RWPE2 (cell line): ENCODE measurements at regions not wholly inside any gene's neighbourhood (a gene's known extent, or its start where the extent isn't known, plus 50 kb on each side); places are given as distances from the start of the nearest gene placed in this dataset.
A peak's percentile ranks its signal among the peaks of the same experiment; 100 is the strongest.

ENCODE experiments used
- ATAC-seq: fragments of 200-7000 bp; cut with Tn5 transposase; 3 replicates; pipeline ENCODE4 v1.9.1; 2021; ENCODE audit warnings: low read depth
- DNase-seq: peaks from one replicate; pipeline ENCODE4 v3.0.0-alpha.2; 2020; ENCODE audit warnings: low spot score
- H3K27ac ChIP-seq: fragments of 450-650 bp; 2 replicates; pipeline ENCODE4 v1.5.1; 2017; ENCODE audit warnings: mild to moderate bottlenecking; ENCODE audit not compliant: poor library complexity, severe bottlenecking
- H3K27me3 ChIP-seq: fragments of 250-450 bp; sonication (Bioruptor Pico); 2 replicates; pipeline ENCODE4 v1.5.1; 2021; ENCODE audit warnings: mild to moderate bottlenecking, moderate library complexity; ENCODE audit not compliant: insufficient read depth, poor library complexity, severe bottlenecking
- H3K36me3 ChIP-seq: fragments of 250-450 bp; sonication (Bioruptor Pico); 2 replicates; pipeline ENCODE4 v1.5.1; 2020; ENCODE audit warnings: low read depth, mild to moderate bottlenecking, moderate library complexity
- H3K4me1 ChIP-seq: fragments of 250-450 bp; sonication (Bioruptor Pico); 2 replicates; pipeline ENCODE4 v1.5.1; 2021; ENCODE audit warnings: mild to moderate bottlenecking, moderate library complexity; ENCODE audit not compliant: insufficient read depth, poor library complexity, severe bottlenecking
- H3K4me3 ChIP-seq: fragments of 250-450 bp; sonication (Bioruptor Pico); 2 replicates; pipeline ENCODE4 v1.5.1; 2021; ENCODE audit warnings: mild to moderate bottlenecking, moderate library complexity; ENCODE audit not compliant: severe bottlenecking
- H3K9me3 ChIP-seq: fragments of 250-450 bp; sonication (Bioruptor Pico); 2 replicates; pipeline ENCODE4 v1.5.1; 2021; ENCODE audit warnings: mild to moderate bottlenecking, moderate library complexity; ENCODE audit not compliant: severe bottlenecking
- TF ChIP-seq, protein P1 (sequence below): fragments of 450-650 bp; IDR thresholded peaks from one replicate; pipeline ENCODE4 v1.5.1; 2017; ENCODE audit warnings: mild to moderate bottlenecking, moderate library complexity; ENCODE audit not compliant: poor library complexity, severe bottlenecking

DNA sequence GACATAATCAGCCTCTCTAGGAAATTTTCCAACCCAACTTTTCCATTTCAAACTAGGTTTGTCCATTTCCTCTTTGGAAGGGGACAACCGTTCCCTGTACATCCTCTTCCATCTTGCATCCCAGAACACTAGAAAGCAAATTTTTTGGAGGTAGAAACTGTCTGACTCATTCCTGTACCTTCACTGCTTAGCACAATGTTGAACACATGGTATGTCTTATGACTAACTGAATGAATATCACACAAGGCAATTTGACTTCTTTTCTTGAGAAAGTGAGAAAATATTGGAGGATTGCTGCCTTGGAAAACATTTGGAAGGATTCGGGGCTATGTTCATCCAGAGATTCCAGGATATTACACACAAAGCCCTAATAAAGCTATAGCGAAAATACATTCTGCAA, 289.1 kb downstream of the FGFR2 start:
- H3K36me3 ChIP-seq, result no peaks in the 10 kb centered on the region
- TF ChIP-seq, protein P1, sequence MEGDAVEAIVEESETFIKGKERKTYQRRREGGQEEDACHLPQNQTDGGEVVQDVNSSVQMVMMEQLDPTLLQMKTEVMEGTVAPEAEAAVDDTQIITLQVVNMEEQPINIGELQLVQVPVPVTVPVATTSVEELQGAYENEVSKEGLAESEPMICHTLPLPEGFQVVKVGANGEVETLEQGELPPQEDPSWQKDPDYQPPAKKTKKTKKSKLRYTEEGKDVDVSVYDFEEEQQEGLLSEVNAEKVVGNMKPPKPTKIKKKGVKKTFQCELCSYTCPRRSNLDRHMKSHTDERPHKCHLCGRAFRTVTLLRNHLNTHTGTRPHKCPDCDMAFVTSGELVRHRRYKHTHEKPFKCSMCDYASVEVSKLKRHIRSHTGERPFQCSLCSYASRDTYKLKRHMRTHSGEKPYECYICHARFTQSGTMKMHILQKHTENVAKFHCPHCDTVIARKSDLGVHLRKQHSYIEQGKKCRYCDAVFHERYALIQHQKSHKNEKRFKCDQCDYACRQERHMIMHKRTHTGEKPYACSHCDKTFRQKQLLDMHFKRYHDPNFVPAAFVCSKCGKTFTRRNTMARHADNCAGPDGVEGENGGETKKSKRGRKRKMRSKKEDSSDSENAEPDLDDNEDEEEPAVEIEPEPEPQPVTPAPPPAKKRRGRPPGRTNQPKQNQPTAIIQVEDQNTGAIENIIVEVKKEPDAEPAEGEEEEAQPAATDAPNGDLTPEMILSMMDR, result no peak
- H3K4me3 ChIP-seq, result no peak overlapping the region
- peaks cover 14% of the 10 kb centered on the region for H3K4me1 ChIP-seq
- ATAC-seq (peak; percentile 63; the same call in 2 of the 3 replicates), DNase-seq (no peak)
- H3K27me3 ChIP-seq, result no peaks in the 10 kb centered on the region
- no peaks in the 10 kb centered on the region for H3K9me3 ChIP-seq
- peak overlapping the region; percentile 57 for H3K27ac ChIP-seq

DNA sequence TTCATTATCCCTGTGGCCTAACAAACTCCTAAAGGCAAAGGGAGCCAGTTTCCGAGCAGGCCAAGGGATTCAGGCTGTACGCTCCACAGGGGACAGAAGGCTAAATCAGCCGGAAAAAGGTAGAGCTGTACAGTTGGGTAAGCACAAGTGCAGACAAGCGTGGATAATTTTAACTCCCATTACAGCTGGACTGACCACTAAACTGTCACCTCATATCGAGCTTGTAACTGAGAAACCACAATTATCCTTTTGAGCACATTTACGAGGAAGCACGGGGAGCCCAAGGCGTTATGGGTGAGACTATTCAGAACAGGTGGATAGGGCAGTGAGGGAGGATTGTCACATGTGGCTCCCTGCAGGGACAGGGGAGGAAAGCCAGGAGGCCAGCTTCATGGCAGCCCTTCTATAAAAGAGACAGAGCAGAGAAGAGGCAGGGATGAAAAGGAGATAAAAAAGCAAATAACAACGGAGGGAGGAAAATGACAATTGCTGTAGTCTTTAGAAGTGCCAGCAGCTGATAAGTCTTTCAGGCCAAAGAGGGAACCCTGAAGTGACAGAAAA, 288.0 kb downstream of the FGFR2 start:
- Histone ChIP-seq H3K9me3 (no peaks in the 10 kb centered on the region), H3K4me3 (no peak overlapping the region), H3K4me1 (peaks cover 14% of the 10 kb centered on the region), H3K36me3 (no peaks in the 10 kb centered on the region), H3K27me3 (no peaks in the 10 kb centered on the region), H3K27ac (no peak overlapping the region)
- ATAC-seq, result no peak
- TF ChIP-seq, protein P1, result no peak
- no peak for DNase-seq

DNA sequence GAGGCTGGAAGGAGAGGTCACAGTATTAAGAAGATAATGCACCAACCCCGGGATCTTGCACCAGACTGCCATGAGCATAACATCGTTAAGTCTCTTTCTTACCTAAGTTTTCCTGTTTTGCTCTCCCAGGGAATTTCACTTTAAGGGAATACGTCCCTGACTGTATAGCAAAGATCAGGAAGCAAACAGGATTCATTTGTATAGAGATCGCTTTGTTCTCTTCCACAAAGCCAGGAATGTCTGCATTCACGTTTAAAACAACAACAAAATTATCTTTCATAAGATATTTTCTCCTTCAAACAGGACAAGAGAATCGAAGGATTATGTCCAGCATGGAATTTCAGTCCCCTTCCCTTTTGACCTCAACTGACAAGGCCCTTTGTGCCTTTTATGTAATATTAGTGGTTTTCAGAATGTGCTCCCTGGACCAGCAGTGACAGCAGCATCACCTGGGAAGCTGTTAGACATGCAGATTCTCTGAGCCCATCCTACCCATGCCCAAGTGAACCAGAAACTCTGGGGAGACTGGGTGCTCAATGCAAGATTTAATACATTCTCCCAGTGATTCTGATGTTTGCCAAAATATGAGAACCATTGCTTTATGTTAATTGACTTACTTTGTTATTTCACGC, 286.3 kb downstream of the FGFR2 start:
- TF ChIP-seq, protein P1, result no peak
- Histone ChIP-seq H3K27ac (peak overlapping the region; percentile 62), H3K4me1 (peaks cover 14% of the 10 kb centered on the region), H3K4me3 (no peak overlapping the region), H3K36me3 (no peaks in the 10 kb centered on the region), H3K9me3 (no peaks in the 10 kb centered on the region), H3K27me3 (no peaks in the 10 kb centered on the region)
- ATAC-seq (no peak), DNase-seq (no peak)

DNA sequence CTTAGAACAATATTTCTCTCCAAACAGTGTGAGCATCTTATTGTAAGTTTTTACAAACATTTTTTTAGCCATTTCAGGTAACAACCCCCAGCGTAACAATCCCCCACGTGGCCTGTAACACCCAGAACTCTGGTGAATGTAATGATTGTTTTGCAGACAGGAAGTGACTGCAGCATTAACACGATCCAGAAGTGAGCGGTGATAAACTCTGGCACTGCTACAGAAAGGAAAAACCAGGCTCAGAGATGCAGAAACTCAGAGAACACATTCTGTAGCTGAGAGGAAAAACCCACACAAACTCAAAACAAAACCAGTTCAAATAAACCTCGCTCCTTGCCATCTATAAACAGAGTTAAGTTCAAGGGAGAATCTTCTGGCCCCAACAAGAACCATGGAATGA, 285.7 kb downstream of the FGFR2 start:
- Histone ChIP-seq H3K4me3 (no peak overlapping the region), H3K27me3 (no peaks in the 10 kb centered on the region), H3K27ac (peak overlapping the region; percentile 62), H3K9me3 (no peaks in the 10 kb centered on the region), H3K4me1 (peaks cover 14% of the 10 kb centered on the region), H3K36me3 (no peaks in the 10 kb centered on the region)
- ATAC-seq, result peak; percentile 42; the same call in 2 of the 3 replicates
- DNase-seq, result no peak
- TF ChIP-seq, protein P1, result no peak
